Endothelial cell of umbilical vein (primary cell): ENCODE measurements at regions not wholly inside any gene's neighbourhood (a gene's known extent, or its start where the extent isn't known, plus 50 kb on each side); places are given as distances from the start of the nearest gene placed in this dataset.

Experiments
- BruUV-seq: library from RNA; stranded (reverse); fragments of 400-500 nt; replicated peaks from 2 replicates; lab custom pipeline; 2021; lab: Mats Ljungman, UMichigan
- CTCF ChIA-PET: fragments of 300-600, 350-600 bp; sonication (Branson Sonifier 250); formaldehyde crosslinking; loops from one replicate; lab custom pipeline; 2021; ENCODE audit warnings: antibody characterized with exemption, inconsistent platforms; lab: Charles Lee
- POLR2A ChIA-PET: fragments of 300-600, 350-600 bp; sonication (Branson Sonifier 250); formaldehyde crosslinking; loops from one replicate; lab custom pipeline; 2021; ENCODE audit warnings: antibody characterized with exemption, inconsistent platforms; lab: Charles Lee
- DNase-seq: peaks from one replicate; pipeline ENCODE4 v3.0.0-alpha.2; 2011; ENCODE audit warnings: low read depth, low spot score
- FAIRE-seq: peaks from 2 replicates; lab custom pipeline; 2011; peaks lifted over from hg19 to GRCh38; lab: Jason Lieb, UNC
- H2AFZ ChIP-seq: 2 replicates; pipeline ENCODE4 v1.6.0; 2012; ENCODE audit warnings: low read depth, low read length, control low read depth, inconsistent platforms
- H3K27ac ChIP-seq: 2 replicates; pipeline ENCODE4 v1.5.1; 2011; ENCODE audit warnings: low read depth, mild to moderate bottlenecking, control low read depth, low read length, moderate library complexity; ENCODE audit not compliant: insufficient read depth
- H3K27me3 ChIP-seq, 2 experiments: 2 replicates each; pipeline versions ENCODE4 v1.6.0 to v1.6.1; 2011; ENCODE audit warnings: low read length in 2 of 2, mixed read lengths in 1 of 2; ENCODE audit not compliant: control insufficient read depth in 2 of 2, insufficient read depth in 2 of 2
- H3K36me3 ChIP-seq, 2 experiments: 2 replicates in 1 of 2; 3 replicates in 1 of 2; pipeline ENCODE4 v1.5.1; 2011; ENCODE audit warnings: low read length in 2 of 2, mild to moderate bottlenecking in 1 of 2, moderate library complexity in 1 of 2; ENCODE audit not compliant: control insufficient read depth in 2 of 2, insufficient read depth in 2 of 2; ENCODE audit errors: extremely low read depth in 1 of 2
- H3K4me1 ChIP-seq: 3 replicates; pipeline ENCODE4 v1.5.1; 2011; ENCODE audit warnings: mild to moderate bottlenecking, low read length; ENCODE audit not compliant: control insufficient read depth, insufficient read depth; ENCODE audit errors: extremely low read depth
- H3K4me2 ChIP-seq: 2 replicates; pipeline ENCODE4 v1.6.1; 2011; ENCODE audit warnings: low read length, control low read depth, mixed read lengths; ENCODE audit not compliant: insufficient read depth
- H3K4me3 ChIP-seq, 3 experiments: fragments of 200-600 bp in 1 of 3; sonication (generic), shearing (Covaris generic) in 1 of 3; replicated peaks in 1 of 3; 2 replicates each; pipeline ENCODE4 v1.5.1; 2011 to 2016; ENCODE audit warnings: control low read depth in 3 of 3, low read length in 3 of 3, mild to moderate bottlenecking in 2 of 3, inconsistent platforms in 1 of 3, low read depth in 1 of 3, moderate library complexity in 1 of 3; ENCODE audit not compliant: insufficient read depth in 1 of 3
- H3K79me2 ChIP-seq: 2 replicates; pipeline ENCODE4 v1.6.0; 2012; ENCODE audit warnings: low read length, inconsistent platforms; ENCODE audit not compliant: control insufficient read depth, insufficient read depth
- H3K9ac ChIP-seq: replicated peaks from 2 replicates; pipeline ENCODE3; 2011; ENCODE audit warnings: low read length, control low read depth; ENCODE audit not compliant: insufficient read depth; ENCODE audit errors: extremely low read depth
- H3K9me1 ChIP-seq: replicated peaks from 3 replicates; pipeline ENCODE4 v1.6.0; 2011; ENCODE audit warnings: mild to moderate bottlenecking, low read length; ENCODE audit not compliant: control insufficient read depth, insufficient read depth; ENCODE audit errors: extremely low read depth
- H3K9me3 ChIP-seq: replicated peaks from 2 replicates; pipeline ENCODE4 v1.5.1; 2012; ENCODE audit warnings: low read length, inconsistent platforms; ENCODE audit not compliant: control insufficient read depth, insufficient read depth
- H4K20me1 ChIP-seq: replicated peaks from 2 replicates; pipeline ENCODE3; 2011; ENCODE audit warnings: mild to moderate bottlenecking, low read length; ENCODE audit not compliant: control insufficient read depth, insufficient read depth; ENCODE audit errors: extremely low read depth
- CTCF ChIP-seq, 2 donors: IDR thresholded peaks; 1 replicate in 1 of 2; 2 replicates in 1 of 2; pipeline ENCODE4 v1.5.1; 2011; ENCODE audit warnings: low read length in 2 of 2, mild to moderate bottlenecking in 2 of 2, moderate library complexity in 2 of 2, control low read depth in 1 of 2, inconsistent platforms in 1 of 2, low read depth in 1 of 2; ENCODE audit not compliant: insufficient read depth in 1 of 2; ENCODE audit errors: extremely low read depth in 1 of 2
- EZH2 ChIP-seq: IDR thresholded peaks from 2 replicates; pipeline ENCODE4 v1.6.1; 2012; ENCODE audit warnings: borderline replicate concordance, low read depth, mild to moderate bottlenecking, moderate library complexity, low read length, inconsistent platforms; ENCODE audit not compliant: severe bottlenecking
- FOS ChIP-seq: IDR thresholded peaks from 2 replicates; pipeline ENCODE4 v1.6.1; 2011; ENCODE audit warnings: mild to moderate bottlenecking, low read length, moderate library complexity, borderline replicate concordance; ENCODE audit not compliant: insufficient read depth
- GATA2 ChIP-seq: IDR thresholded peaks from 2 replicates; pipeline ENCODE4 v1.7.0; 2011; ENCODE audit warnings: low read depth, mild to moderate bottlenecking, moderate library complexity, mixed read lengths, low read length; ENCODE audit not compliant: insufficient read length, insufficient read depth
- JUN ChIP-seq: IDR thresholded peaks from 2 replicates; pipeline ENCODE4 v1.6.1; 2011; ENCODE audit warnings: borderline replicate concordance, low read depth; ENCODE audit not compliant: insufficient read length, insufficient read depth
- MYC ChIP-seq: IDR thresholded peaks from one replicate; pipeline ENCODE4 v1.6.1; 2011; ENCODE audit warnings: mild to moderate bottlenecking, low read depth, low read length
- POLR2A ChIP-seq: IDR thresholded peaks from 2 replicates; pipeline ENCODE4 v1.6.1; 2012; ENCODE audit warnings: low read depth, mild to moderate bottlenecking, control low read depth, low read length
- POLR2AphosphoS5 ChIP-seq: IDR thresholded peaks from 2 replicates; pipeline ENCODE4 v1.6.1; 2012; ENCODE audit warnings: low read depth, mild to moderate bottlenecking, control low read depth, low read length, moderate library complexity; ENCODE audit not compliant: insufficient read depth
- dilution Hi-C: fragments of 300-500 bp; cut with MboI; formaldehyde crosslinking; loops from one replicate; pipeline ENCODE4 v1.15.0; 2019; ENCODE audit warnings: low sequenced_read_pairs; ENCODE audit not compliant: extremely low pct_ligation_motif_present
- intact Hi-C: fragments of 100-400 bp; cut with micrococcal nuclease; formaldehyde crosslinking; loops from one replicate; pipeline ENCODE4 v1.10.0; 2022
- TF ChIP-seq, protein P1 (sequence below): IDR thresholded peaks from 2 replicates; pipeline ENCODE4 v1.6.1; 2011; ENCODE audit not compliant: insufficient read depth, insufficient read length

DNA sequence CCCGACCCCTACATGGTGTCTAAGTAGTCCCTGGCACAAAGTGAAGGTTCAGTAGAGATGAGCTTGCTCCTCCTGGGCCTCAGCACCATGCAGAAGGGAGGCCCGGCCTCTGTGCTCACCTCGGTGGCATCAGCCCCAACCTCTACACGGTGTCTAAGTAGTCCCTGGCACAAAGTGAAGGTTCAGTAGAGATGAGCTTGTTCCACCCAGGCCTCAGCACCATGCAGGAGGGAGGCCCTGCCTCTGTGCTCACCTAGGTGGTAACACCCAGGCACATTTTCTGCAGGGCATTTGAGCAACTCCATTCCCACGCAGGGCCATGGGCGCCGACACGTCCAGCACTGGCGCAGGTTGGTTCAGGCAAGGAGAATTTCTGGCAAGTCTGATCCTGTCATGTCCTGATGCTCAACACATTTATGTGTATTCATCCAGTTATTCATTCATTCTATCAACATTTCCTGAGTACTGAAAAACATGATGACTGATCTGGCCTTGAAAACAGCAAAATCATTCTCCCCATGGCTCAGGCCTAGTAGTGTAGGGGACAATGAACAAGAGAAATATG is 408.2 kb upstream of the MYT1L start:
- no peak overlapping the region for H2AFZ ChIP-seq
- intact Hi-C loops (no loop called here), dilution Hi-C loops (no loop called here)
- H4K20me1 ChIP-seq = no peaks in the 10 kb centered on the region
- peaks cover 5% of the 10 kb centered on the region for H3K9me3 ChIP-seq
- no peaks in the 10 kb centered on the region for H3K36me3 ChIP-seq
- no peaks in the 10 kb centered on the region for H3K9me1 ChIP-seq
- no peaks in the 10 kb centered on the region for H3K27me3 ChIP-seq
- no peak overlapping the region for H3K9ac ChIP-seq
- ChIA-PET POLR2A (no interaction called here), CTCF (no interaction called here)
- no peaks in the 10 kb centered on the region for H3K4me1 ChIP-seq
- no TSS peak for BruUV-seq
- TF ChIP-seq EZH2 (no peak), POLR2AphosphoS5 (no peak), GATA2 (no peak), CTCF (IDR thresholded peaks at IDR 0.05; ENCODE audit: extremely low read depth in 1 of 2, insufficient read depth in 1 of 2, low read depth in 1 of 2, low read length in 2 of 2) (no peak), MYC (no peak), FOS (no peak), POLR2A (no peak), JUN (no peak)
- TF ChIP-seq, protein P1, sequence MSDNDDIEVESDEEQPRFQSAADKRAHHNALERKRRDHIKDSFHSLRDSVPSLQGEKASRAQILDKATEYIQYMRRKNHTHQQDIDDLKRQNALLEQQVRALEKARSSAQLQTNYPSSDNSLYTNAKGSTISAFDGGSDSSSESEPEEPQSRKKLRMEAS = no peak
- no peak overlapping the region for H3K4me3 ChIP-seq
- no peaks in the 10 kb centered on the region for H3K79me2 ChIP-seq
- FAIRE-seq (no peak), DNase-seq (no peak)
- H3K4me2 ChIP-seq = no peak overlapping the region
- H3K27ac ChIP-seq = no peak overlapping the region
